K562 (cell line): ENCODE measurements at regions not wholly inside any gene's neighbourhood (a gene's known extent, or its start where the extent isn't known, plus 50 kb on each side); places are given as distances from the start of the nearest gene placed in this dataset.
"Not testable (repeated sequence)": the region's sequence is repeated elsewhere in the genome, so short reads cannot be mapped to it uniquely, and the experiment has no call there.

Experiments
- ATAC-seq: fragments of 200-7000 bp; cut with Tn5 transposase; 3 replicates; pipeline ENCODE4 v1.9.1; 2020; ENCODE audit warnings: moderate library complexity
- BruUV-seq: library from RNA; stranded (reverse); fragments of 400-500 nt; replicated peaks from 2 replicates; lab custom pipeline; 2021; lab: Mats Ljungman, UMichigan
- CTCF ChIA-PET: fragments of 300-600 bp; formaldehyde crosslinking; extraction: SDS; loops from one replicate; lab custom pipeline; 2021; ENCODE audit warnings: low intra/inter-chr PET ratio; lab: Yijun Ruan, JAX
- POLR2A ChIA-PET: fragments of 300-600, 350-650 bp; sonication (Branson Sonifier 250); formaldehyde crosslinking; extraction: SDS; loops from one replicate; lab custom pipeline; 2021; ENCODE audit warnings: antibody characterized with exemption, inconsistent platforms; lab: Yijun Ruan, JAX
- DNase-seq, 4 experiments: peaks; one replicate each; pipeline versions ENCODE4 v3.0.0 to v3.0.0-alpha.2; 2011 to 2018; ENCODE audit warnings: low spot score in 3 of 4, mixed read lengths in 3 of 4; ENCODE audit errors: extremely low read depth in 1 of 4
- FAIRE-seq: peaks from 2 replicates; lab custom pipeline; 2011; peaks lifted over from hg19 to GRCh38; lab: Jason Lieb, UNC
- H2AFZ ChIP-seq: 2 replicates; pipeline ENCODE4 v1.6.0; 2011; ENCODE audit warnings: low read depth, low read length, control low read depth, inconsistent platforms
- H3K27ac ChIP-seq: fragments of 200-600 bp; 3 replicates; pipeline ENCODE4 v1.8.0; 2011; ENCODE audit warnings: low read depth, mild to moderate bottlenecking, control low read depth, inconsistent platforms, low read length, moderate library complexity, mixed read lengths; ENCODE audit errors: extremely low read depth
- H3K27me3 ChIP-seq, 2 experiments: fragments of 300-600 bp in 1 of 2; 2 replicates in 1 of 2; 3 replicates in 1 of 2; pipeline versions ENCODE4 v1.6.0 to v1.8.0; 2011; ENCODE audit warnings: inconsistent platforms in 2 of 2, low read length in 2 of 2, mild to moderate bottlenecking in 1 of 2, mixed read lengths in 1 of 2, moderate library complexity in 1 of 2; ENCODE audit not compliant: control insufficient read depth in 2 of 2, insufficient read depth in 2 of 2
- H3K36me3 ChIP-seq: fragments of 300-600 bp; 3 replicates; pipeline ENCODE4 v1.8.0; 2011; ENCODE audit warnings: mild to moderate bottlenecking, low read length, inconsistent platforms; ENCODE audit not compliant: control insufficient read depth, insufficient read depth
- H3K4me1 ChIP-seq, 2 experiments: fragments of 200-600 bp in 1 of 2; replicated peaks in 1 of 2; 2 replicates in 1 of 2; 3 replicates in 1 of 2; pipeline versions ENCODE4 v1.5.1 to v1.8.0; 2011; ENCODE audit warnings: inconsistent platforms in 2 of 2, low read length in 2 of 2, mild to moderate bottlenecking in 1 of 2, mixed read lengths in 1 of 2, moderate library complexity in 1 of 2; ENCODE audit not compliant: control insufficient read depth in 2 of 2, insufficient read depth in 2 of 2
- H3K4me2 ChIP-seq: 2 replicates; pipeline ENCODE4 v1.6.1; 2011; ENCODE audit warnings: low read length, control low read depth, inconsistent platforms, mixed read lengths; ENCODE audit not compliant: insufficient read depth
- H3K4me3 ChIP-seq: fragments of 200-600 bp; sonication (generic), shearing (Covaris generic); 2 replicates; pipeline ENCODE4 v1.5.1; 2016; ENCODE audit warnings: control low read depth, inconsistent platforms
- H3K79me2 ChIP-seq: fragments of 200-600 bp; 3 replicates; pipeline ENCODE4 v1.8.0; 2011; ENCODE audit warnings: low read length, inconsistent platforms; ENCODE audit not compliant: control insufficient read depth, insufficient read depth
- H3K9ac ChIP-seq, 2 experiments: 2 replicates each; pipeline versions ENCODE4 v1.6.0 to v1.6.1; 2011; ENCODE audit warnings: low read depth in 2 of 2, low read length in 2 of 2, control low read depth in 1 of 2, inconsistent platforms in 1 of 2, mild to moderate bottlenecking in 1 of 2, mixed read lengths in 1 of 2; ENCODE audit not compliant: insufficient read depth in 1 of 2
- H3K9me1 ChIP-seq: one replicate; pipeline ENCODE4 v1.6.0; 2011; ENCODE audit warnings: inconsistent platforms, mild to moderate bottlenecking, low read length, moderate library complexity; ENCODE audit not compliant: control insufficient read depth, insufficient read depth
- H3K9me3 ChIP-seq: replicated peaks from 2 replicates; pipeline ENCODE4 v1.5.1; 2011; ENCODE audit warnings: low read depth, low read length, inconsistent platforms; ENCODE audit not compliant: control insufficient read depth, insufficient read depth
- H4K20me1 ChIP-seq: replicated peaks from 2 replicates; pipeline ENCODE4 v1.6.1; 2011; ENCODE audit warnings: low read length, inconsistent platforms, mixed read lengths; ENCODE audit not compliant: control insufficient read depth, insufficient read depth
- IRF1 ChIP-seq: sonication (generic); formaldehyde crosslinking; IDR thresholded peaks from 2 replicates; pipeline ENCODE4 v1.8.0; 2022; ENCODE audit warnings: missing genetic modification reagents, mild to moderate bottlenecking, borderline replicate concordance
- NCOA6 ChIP-seq: fragments of 450-650 bp; IDR thresholded peaks from 2 replicates; pipeline ENCODE4 v1.6.1; 2017; ENCODE audit warnings: mild to moderate bottlenecking
- RBM34 ChIP-seq: fragments of 200-400 bp; formaldehyde crosslinking; IDR thresholded peaks from 2 replicates; pipeline ENCODE4 v1.6.1; 2018; ENCODE audit warnings: low read length, borderline replicate concordance; ENCODE audit not compliant: insufficient read depth
- SRSF3 ChIP-seq: fragments of 200-400 bp; formaldehyde crosslinking; IDR thresholded peaks from 2 replicates; pipeline ENCODE4 v1.6.1; 2016; ENCODE audit warnings: mild to moderate bottlenecking, low read length, moderate library complexity; ENCODE audit not compliant: insufficient read depth
- ZNF445 ChIP-seq: fragments of 250-450 bp; sonication (Bioruptor Pico); IDR thresholded peaks from 2 replicates; pipeline ENCODE4 v1.4.0; 2020; ENCODE audit warnings: low read depth, mild to moderate bottlenecking, moderate library complexity
- ZNF707 ChIP-seq: fragments of 250-450 bp; sonication (Bioruptor Pico); conservative IDR thresholded peaks from 2 replicates; pipeline ENCODE4 v1.8.0; 2022; ENCODE audit warnings: inconsistent platforms, mild to moderate bottlenecking, moderate library complexity
- WGBS: fragments of 100-300 bp; shearing (Covaris generic); methylation state at CpG from one replicate; pipeline ENCODE4 v1.1.6; 2016; ENCODE audit warnings: low coverage, mixed read lengths; ENCODE audit not compliant: insufficient coverage; ENCODE audit errors: missing lambda C conversion rate; 5-methylcytosine and 5-hydroxymethylcytosine counted together
- in situ Hi-C: fragments of 300-500 bp; cut with MboI; formaldehyde crosslinking; loops from 4 replicates; pipeline ENCODE4 v1.15.0; 2018; ENCODE audit warnings: inconsistent platforms, mixed read lengths
- intact Hi-C: fragments of 100-400 bp; cut with micrococcal nuclease; formaldehyde crosslinking; loops from 2 replicates; pipeline ENCODE4 v1.14.2; 2022

- intact Hi-C loops (no loop called here), in situ Hi-C loops (no loop called here)
- POLR2A ChIA-PET: no interaction called here
- FAIRE-seq (no peak), ATAC-seq (no peak), DNase-seq (no peak)
- H3K27ac ChIP-seq: no peak overlapping the region
- H3K4me1 ChIP-seq: peaks cover 0 to 4% of the 10 kb centered on the region in 2 experiments; a peak in 1 of 5 replicates
- no peaks in the 10 kb centered on the region for H3K9me1 ChIP-seq
- no peak overlapping the region for H3K4me3 ChIP-seq
- H3K27me3 ChIP-seq: peaks cover 0 to 41% of the 10 kb centered on the region in 2 experiments; a peak in 3 of 5 replicates
- WGBS: 11% methylated on average over 12 of the region's 13 CpGs
- CTCF ChIA-PET: no interaction called here
- no peak overlapping the region for H3K4me2 ChIP-seq
- TF ChIP-seq NCOA6: no peak
- TF ChIP-seq IRF1 (CRISPR knock-in tag): no peak
- TF ChIP-seq ZNF445 (CRISPR knock-in tag): no peak
- TF ChIP-seq SRSF3: no peak
- TF ChIP-seq ZNF707 (CRISPR knock-in tag): no peak
- TF ChIP-seq RBM34: no peak
- no peaks in the 10 kb centered on the region for H4K20me1 ChIP-seq
- no peak overlapping the region for H2AFZ ChIP-seq
- H3K36me3 ChIP-seq: no peaks in the 10 kb centered on the region
- no TSS peak for BruUV-seq
- no peaks in the 10 kb centered on the region for H3K79me2 ChIP-seq
- H3K9ac ChIP-seq: no peak overlapping the region
- H3K9me3 ChIP-seq: no peaks in the 10 kb centered on the region
Measured at GRCh38 chr22:47613606-47614350, 851.3 kb downstream of the TBC1D22A start.

GRCh38 chr22:47613181-47613580 is 850.7 kb downstream of the TBC1D22A start:
- H3K36me3 ChIP-seq, H3K9ac ChIP-seq, H3K79me2 ChIP-seq, H3K4me2 ChIP-seq, H4K20me1 ChIP-seq, FAIRE-seq, intact Hi-C loops, POLR2A ChIA-PET, DNase-seq, H3K9me3 ChIP-seq, BruUV-seq, in situ Hi-C loops, H3K27ac ChIP-seq, CTCF ChIA-PET, H3K4me3 ChIP-seq, H2AFZ ChIP-seq, H3K9me1 ChIP-seq, H3K4me1 ChIP-seq: not testable (repeated sequence)
- ATAC-seq: peak; percentile 36; the same call in 2 of the 3 replicates
- H3K27me3 ChIP-seq: peaks cover 0 to 42% of the 10 kb centered on the region in 2 experiments; a peak in 3 of 5 replicates
- 18% methylated on average over 10 of the region's 11 CpGs for WGBS
